Fibroblast of skin of right quadriceps (primary cell): ENCODE measurements at regions not wholly inside any gene's neighbourhood (a gene's known extent, or its start where the extent isn't known, plus 50 kb on each side); places are given as distances from the start of the nearest gene placed in this dataset.

Experiments
- DNase-seq: peaks from one replicate; pipeline ENCODE4 v3.0.0-alpha.2; 2013

- DNase-seq, result no peak
Observed at GRCh38 chr16:73387979-73388378, 340.1 kb upstream of the ZFHX3 start.

- DNase-seq, result no peak
Observed at GRCh38 chr16:73385696-73386095, 337.8 kb upstream of the ZFHX3 start.

- no peak for DNase-seq
Observed at GRCh38 chr16:73384506-73385089, 336.7 kb upstream of the ZFHX3 start.

- DNase-seq, result no peak
Observed at GRCh38 chr16:73383988-73384365, 336.0 kb upstream of the ZFHX3 start.

GRCh38 chr16:73383195-73383987 is 335.5 kb upstream of the ZFHX3 start:
- DNase-seq, result no peak

- DNase-seq, result no peak
Observed at GRCh38 chr16:73378471-73378870, 330.5 kb upstream of the ZFHX3 start.

- no peak for DNase-seq
Observed at GRCh38 chr16:73371584-73372319, 323.8 kb upstream of the ZFHX3 start.

GRCh38 chr16:73369851-73370250 is 321.9 kb upstream of the ZFHX3 start:
- no peak for DNase-seq

- no peak for DNase-seq
Observed at GRCh38 chr16:73368715-73369114, 320.8 kb upstream of the ZFHX3 start.

- no peak for DNase-seq
Observed at GRCh38 chr16:73365016-73365551, 317.2 kb upstream of the ZFHX3 start.

GRCh38 chr16:73364413-73364812 is 316.5 kb upstream of the ZFHX3 start:
- no peak for DNase-seq

- DNase-seq, result no peak
Observed at GRCh38 chr16:73361061-73361460, 313.1 kb upstream of the ZFHX3 start.

- no peak for DNase-seq
Observed at GRCh38 chr16:73356401-73357079, 308.6 kb upstream of the ZFHX3 start.

- DNase-seq, result no peak
Observed at GRCh38 chr16:73355981-73356380, 308.1 kb upstream of the ZFHX3 start.

- DNase-seq, result no peak
Observed at GRCh38 chr16:73354434-73354833, 306.5 kb upstream of the ZFHX3 start.

- DNase-seq, result no peak
Observed at GRCh38 chr16:73350707-73351452, 303.0 kb upstream of the ZFHX3 start.

GRCh38 chr16:73347500-73348375 is 299.8 kb upstream of the ZFHX3 start:
- no peak for DNase-seq

- DNase-seq, result no peak
Observed at GRCh38 chr16:73339821-73340220, 291.9 kb upstream of the ZFHX3 start.

GRCh38 chr16:73337373-73338296 is 289.7 kb upstream of the ZFHX3 start:
- no peak for DNase-seq
